HG02943 (cell line): ENCODE measurements at regions not wholly inside any gene's neighbourhood (a gene's known extent, or its start where the extent isn't known, plus 50 kb on each side); places are given as distances from the start of the nearest gene placed in this dataset.
"Not testable (repeated sequence)": the region's sequence is repeated elsewhere in the genome, so short reads cannot be mapped to it uniquely, and the experiment has no call there.

Experiments used
- ATAC-seq: cut with Tn5 transposase; IDR thresholded peaks from one replicate; pipeline ENCODE4 v1.9.1; 2021; ENCODE audit warnings: mild to moderate bottlenecking, low read depth, moderate library complexity; ENCODE audit not compliant: unreplicated experiment

- no peak for ATAC-seq
Observed at GRCh38 chr9:21591221-21592062, 109.3 kb upstream of the IFNE start.

GRCh38 chr9:21592063-21592338, 109.9 kb upstream of the IFNE start:
- no peak for ATAC-seq

- no peak for ATAC-seq
Observed at GRCh38 chr9:21597284-21597683, 115.2 kb upstream of the IFNE start.

- ATAC-seq: no peak
Observed at GRCh38 chr9:21598749-21599148, 116.6 kb upstream of the IFNE start.

- ATAC-seq: no peak
Observed at GRCh38 chr9:21605489-21605931, 123.4 kb upstream of the IFNE start.

- no peak for ATAC-seq
Observed at GRCh38 chr9:21607576-21607975, 125.5 kb upstream of the IFNE start.

GRCh38 chr9:21608200-21608599, 126.1 kb upstream of the IFNE start:
- no peak for ATAC-seq

- ATAC-seq: no peak
Observed at GRCh38 chr9:21609506-21609905, 127.4 kb upstream of the IFNE start.

GRCh38 chr9:21611891-21612290, 129.8 kb upstream of the IFNE start:
- ATAC-seq: no peak

- ATAC-seq: no peak
Observed at GRCh38 chr9:21615018-21615417, 132.9 kb upstream of the IFNE start.

GRCh38 chr9:21615446-21615845, 133.3 kb upstream of the IFNE start:
- ATAC-seq: no peak

- ATAC-seq: no peak
Observed at GRCh38 chr9:21616082-21616778, 134.1 kb upstream of the IFNE start.

GRCh38 chr9:21624675-21625644, 142.8 kb upstream of the IFNE start:
- no peak for ATAC-seq

GRCh38 chr9:21626493-21626892, 144.4 kb upstream of the IFNE start:
- no peak for ATAC-seq

GRCh38 chr9:21628954-21629353, 146.8 kb upstream of the IFNE start:
- ATAC-seq: not testable (repeated sequence)

GRCh38 chr9:21634951-21635350, 152.8 kb upstream of the IFNE start:
- ATAC-seq: no peak

- ATAC-seq: no peak
Observed at GRCh38 chr9:21638104-21638503, 156.0 kb upstream of the IFNE start.

- no peak for ATAC-seq
Observed at GRCh38 chr9:21653091-21653490, 149.3 kb upstream of the MTAP start.

- no peak for ATAC-seq
Observed at GRCh38 chr9:21653589-21653988, 148.8 kb upstream of the MTAP start.

- no peak for ATAC-seq
Observed at GRCh38 chr9:21656776-21657674, 145.4 kb upstream of the MTAP start.
